ENCODE measurements at regions not wholly inside any gene's neighbourhood (a gene's known extent, or its start where the extent isn't known, plus 50 kb on each side); places are given as distances from the start of the nearest gene placed in this dataset.

DNA sequence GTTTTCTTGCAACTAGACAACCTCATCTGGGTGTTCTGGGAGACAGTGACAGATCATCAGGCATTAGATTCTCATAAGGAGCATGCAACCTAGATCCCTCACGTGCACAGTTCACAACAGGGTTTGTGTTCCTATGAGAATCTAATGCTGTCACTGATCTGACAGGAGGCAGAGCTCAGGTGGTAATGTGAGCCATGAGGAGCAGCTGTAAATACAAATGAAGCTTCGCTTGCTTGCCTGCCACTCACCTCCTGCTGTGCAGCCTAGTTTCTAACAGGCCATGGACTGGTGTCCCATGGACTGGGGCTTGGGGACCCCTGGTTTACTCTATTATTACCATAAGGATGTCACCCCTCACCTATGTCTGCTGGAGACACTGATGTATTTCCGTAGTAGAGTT, 166.8 kb downstream of the PSAT1 start:
- Histone ChIP-seq H3K4me3 (no peak overlapping the region), H3K9me3 (peaks cover 0 to 4% of the 10 kb centered on the region in 2 donors), H3K36me3 (no peaks in the 10 kb centered on the region), H3K27me3 (no peaks in the 10 kb centered on the region), H3K27ac (no peak overlapping the region), H3K4me1 (no peaks in the 10 kb centered on the region)
- DNase-seq (ENCODE audit: low spot score) = no peak
- TF ChIP-seq, protein P1, sequence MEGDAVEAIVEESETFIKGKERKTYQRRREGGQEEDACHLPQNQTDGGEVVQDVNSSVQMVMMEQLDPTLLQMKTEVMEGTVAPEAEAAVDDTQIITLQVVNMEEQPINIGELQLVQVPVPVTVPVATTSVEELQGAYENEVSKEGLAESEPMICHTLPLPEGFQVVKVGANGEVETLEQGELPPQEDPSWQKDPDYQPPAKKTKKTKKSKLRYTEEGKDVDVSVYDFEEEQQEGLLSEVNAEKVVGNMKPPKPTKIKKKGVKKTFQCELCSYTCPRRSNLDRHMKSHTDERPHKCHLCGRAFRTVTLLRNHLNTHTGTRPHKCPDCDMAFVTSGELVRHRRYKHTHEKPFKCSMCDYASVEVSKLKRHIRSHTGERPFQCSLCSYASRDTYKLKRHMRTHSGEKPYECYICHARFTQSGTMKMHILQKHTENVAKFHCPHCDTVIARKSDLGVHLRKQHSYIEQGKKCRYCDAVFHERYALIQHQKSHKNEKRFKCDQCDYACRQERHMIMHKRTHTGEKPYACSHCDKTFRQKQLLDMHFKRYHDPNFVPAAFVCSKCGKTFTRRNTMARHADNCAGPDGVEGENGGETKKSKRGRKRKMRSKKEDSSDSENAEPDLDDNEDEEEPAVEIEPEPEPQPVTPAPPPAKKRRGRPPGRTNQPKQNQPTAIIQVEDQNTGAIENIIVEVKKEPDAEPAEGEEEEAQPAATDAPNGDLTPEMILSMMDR (IDR thresholded peaks at IDR 0.05) = no peak

DNA sequence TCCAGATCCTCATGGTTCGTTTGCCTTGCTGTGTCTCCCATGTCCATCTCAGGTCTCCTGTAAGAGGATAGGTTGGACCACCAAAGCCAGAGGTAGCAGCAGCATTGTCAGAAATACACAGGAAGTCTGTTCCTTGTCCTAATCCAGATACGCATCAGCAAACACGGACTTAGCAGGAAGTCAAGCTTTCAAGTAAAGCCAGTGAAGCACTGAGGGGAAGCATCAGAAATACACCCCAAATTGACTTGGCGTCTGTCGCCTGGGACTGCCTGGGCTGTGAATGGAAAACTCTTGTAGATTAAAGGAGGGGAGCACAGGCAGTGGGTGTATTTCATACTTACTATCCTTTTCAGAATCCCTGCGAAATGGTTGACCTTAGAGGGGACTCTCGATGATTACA, 171.3 kb downstream of the PSAT1 start:
- Histone ChIP-seq H3K4me1 (no peaks in the 10 kb centered on the region), H3K27ac (no peak overlapping the region), H3K27me3 (no peaks in the 10 kb centered on the region), H3K36me3 (no peaks in the 10 kb centered on the region), H3K9me3 (no peaks in the 10 kb centered on the region), H3K4me3 (no peak overlapping the region)
- TF ChIP-seq, protein P1 (IDR thresholded peaks at IDR 0.05) = no peak
- no peak for DNase-seq (ENCODE audit: low spot score)

DNA sequence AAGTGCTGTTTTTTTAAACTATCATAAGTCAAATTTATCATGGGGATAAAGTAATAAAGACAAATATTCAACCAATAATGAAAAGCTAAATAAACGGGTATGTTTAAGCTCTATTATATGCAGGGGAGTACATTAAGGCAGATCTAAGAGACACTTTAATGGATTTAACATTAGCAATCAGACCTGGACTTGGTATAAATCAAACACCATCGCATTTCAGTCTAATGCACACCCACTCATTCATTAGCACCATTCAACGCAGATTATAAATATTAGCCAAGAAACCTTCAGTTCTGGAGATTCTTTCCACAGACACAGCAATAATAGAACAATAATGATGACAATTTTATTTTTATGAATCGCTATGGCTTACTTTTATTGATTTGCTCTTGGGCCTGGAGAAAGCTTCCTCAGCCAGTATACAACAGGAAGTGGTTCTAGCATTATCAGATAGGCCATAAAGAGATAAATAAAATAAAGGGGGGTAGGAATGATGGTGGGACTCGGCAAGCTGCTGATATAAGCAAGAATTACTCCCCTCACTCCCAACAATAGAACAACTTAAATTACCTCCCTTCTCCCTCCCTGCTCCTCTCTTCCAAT, 172.2 kb downstream of the PSAT1 start:
- TF ChIP-seq, protein P1 (IDR thresholded peaks at IDR 0.05) = no peak
- Histone ChIP-seq H3K4me1 (no peaks in the 10 kb centered on the region), H3K27me3 (no peaks in the 10 kb centered on the region), H3K27ac (no peak overlapping the region), H3K36me3 (no peaks in the 10 kb centered on the region), H3K9me3 (no peaks in the 10 kb centered on the region), H3K4me3 (no peak overlapping the region)
- no peak for DNase-seq (ENCODE audit: low spot score)

- TF ChIP-seq, protein P1 (IDR thresholded peaks at IDR 0.05) = no peak
- H3K27ac ChIP-seq = no peak overlapping the region
- H3K4me3 ChIP-seq = no peak overlapping the region
- no peaks in the 10 kb centered on the region for H3K4me1 ChIP-seq
- H3K27me3 ChIP-seq = no peaks in the 10 kb centered on the region
- no peak for DNase-seq (ENCODE audit: low spot score)
- H3K36me3 ChIP-seq = no peaks in the 10 kb centered on the region
- no peaks in the 10 kb centered on the region for H3K9me3 ChIP-seq
Observed at GRCh38 chr9:78470216-78470615, 173.3 kb downstream of the PSAT1 start.

DNA sequence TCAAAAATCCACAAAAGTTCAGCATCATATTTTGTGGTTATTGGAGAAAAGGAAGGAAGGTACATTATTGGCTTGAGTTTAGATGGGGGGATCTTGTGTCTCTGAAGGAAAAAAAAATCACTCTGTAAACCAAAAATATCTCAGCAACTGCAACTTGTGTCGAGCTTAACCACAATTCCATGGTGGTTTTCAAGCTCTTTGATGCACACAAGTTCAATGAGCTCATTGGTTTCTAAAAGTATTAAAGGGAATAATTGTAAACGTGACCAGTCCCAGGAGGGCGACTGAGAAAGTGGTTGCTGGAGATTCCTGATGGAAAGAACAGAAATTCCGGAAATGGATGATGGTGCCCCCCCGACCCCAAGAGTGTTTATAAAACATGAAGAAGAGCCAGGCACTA, 173.8 kb downstream of the PSAT1 start:
- no peak overlapping the region for H3K27ac ChIP-seq
- H3K36me3 ChIP-seq = no peaks in the 10 kb centered on the region
- no peaks in the 10 kb centered on the region for H3K27me3 ChIP-seq
- H3K9me3 ChIP-seq = no peaks in the 10 kb centered on the region
- H3K4me3 ChIP-seq = no peak overlapping the region
- DNase-seq (ENCODE audit: low spot score) = no peak
- no peaks in the 10 kb centered on the region for H3K4me1 ChIP-seq
- TF ChIP-seq, protein P1 (IDR thresholded peaks at IDR 0.05) = no peak

- H3K9me3 ChIP-seq = no peaks in the 10 kb centered on the region
- H3K4me1 ChIP-seq = no peaks in the 10 kb centered on the region
- H3K36me3 ChIP-seq = no peaks in the 10 kb centered on the region
- TF ChIP-seq, protein P1 (IDR thresholded peaks at IDR 0.05) = no peak
- no peak overlapping the region for H3K4me3 ChIP-seq
- DNase-seq (ENCODE audit: low spot score) = no peak
- no peaks in the 10 kb centered on the region for H3K27me3 ChIP-seq
- H3K27ac ChIP-seq = no peak overlapping the region
Observed at GRCh38 chr9:78472111-78472510, 175.2 kb downstream of the PSAT1 start.
